ENCODE measurements at regions not wholly inside any gene's neighbourhood (a gene's known extent, or its start where the extent isn't known, plus 50 kb on each side); places are given as distances from the start of the nearest gene placed in this dataset.
"Not testable (repeated sequence)": the region's sequence is repeated elsewhere in the genome, so short reads cannot be mapped to it uniquely, and the experiment has no call there.

- DNase-seq (no peak), ATAC-seq (no peak)
These were observed 96.9 kb upstream of the RMP24 start for GRCh38 chr18:35875566-35875965.

DNA sequence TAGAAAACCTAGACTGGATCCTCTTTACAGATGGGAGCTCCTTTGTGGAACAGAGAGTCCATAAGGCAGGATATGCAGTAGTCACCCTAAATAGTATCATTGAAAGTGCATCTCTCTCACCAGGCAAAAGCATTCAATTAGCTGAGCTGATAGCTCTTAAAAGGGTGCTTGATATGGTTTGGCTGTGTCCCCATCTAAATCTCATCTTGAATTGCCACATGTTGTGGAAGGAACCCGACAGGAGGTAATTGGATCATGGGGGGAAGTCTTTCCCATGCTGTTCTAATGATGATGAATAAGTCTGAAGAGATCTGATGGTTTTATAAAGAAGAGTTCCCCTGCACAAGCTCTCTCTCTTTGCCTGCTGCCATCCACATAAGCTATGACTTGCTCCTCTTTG is 96.2 kb upstream of the RMP24 start:
- ATAC-seq (no peak), DNase-seq (no peak)

GRCh38 chr18:35880788-35881455 is 91.6 kb upstream of the RMP24 start:
- ATAC-seq: no peak
- no peak for DNase-seq

GRCh38 chr18:35888329-35888728 is 84.2 kb upstream of the RMP24 start:
- DNase-seq (no peak), ATAC-seq (no peak)

GRCh38 chr18:35889677-35890076 is 82.8 kb upstream of the RMP24 start:
- DNase-seq (no peak), ATAC-seq (no peak)

GRCh38 chr18:35890323-35890722 is 82.2 kb upstream of the RMP24 start:
- no peak for ATAC-seq
- no peak for DNase-seq

DNA sequence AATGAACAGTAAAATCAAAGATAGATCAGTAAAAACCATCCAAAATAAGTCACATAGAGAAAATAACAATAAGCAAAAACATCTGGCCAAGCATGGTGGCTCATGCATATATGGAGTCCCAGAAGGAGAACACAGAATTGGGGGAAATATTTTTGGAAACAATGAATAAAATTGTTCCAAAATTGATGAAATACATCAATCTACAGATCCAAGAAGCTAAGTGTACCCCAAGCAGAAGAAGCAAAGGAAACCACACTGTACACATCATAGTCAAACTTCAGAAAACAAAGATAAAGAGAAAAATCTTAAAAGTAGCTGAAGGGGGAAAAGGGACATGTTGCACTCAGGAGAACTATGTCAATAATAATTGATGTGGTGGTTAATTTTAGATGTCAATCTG is 80.4 kb upstream of the RMP24 start:
- ATAC-seq (no peak), DNase-seq (no peak)

GRCh38 chr18:35897481-35897880 is 75.0 kb upstream of the RMP24 start:
- not testable (repeated sequence) for ATAC-seq, DNase-seq

DNA sequence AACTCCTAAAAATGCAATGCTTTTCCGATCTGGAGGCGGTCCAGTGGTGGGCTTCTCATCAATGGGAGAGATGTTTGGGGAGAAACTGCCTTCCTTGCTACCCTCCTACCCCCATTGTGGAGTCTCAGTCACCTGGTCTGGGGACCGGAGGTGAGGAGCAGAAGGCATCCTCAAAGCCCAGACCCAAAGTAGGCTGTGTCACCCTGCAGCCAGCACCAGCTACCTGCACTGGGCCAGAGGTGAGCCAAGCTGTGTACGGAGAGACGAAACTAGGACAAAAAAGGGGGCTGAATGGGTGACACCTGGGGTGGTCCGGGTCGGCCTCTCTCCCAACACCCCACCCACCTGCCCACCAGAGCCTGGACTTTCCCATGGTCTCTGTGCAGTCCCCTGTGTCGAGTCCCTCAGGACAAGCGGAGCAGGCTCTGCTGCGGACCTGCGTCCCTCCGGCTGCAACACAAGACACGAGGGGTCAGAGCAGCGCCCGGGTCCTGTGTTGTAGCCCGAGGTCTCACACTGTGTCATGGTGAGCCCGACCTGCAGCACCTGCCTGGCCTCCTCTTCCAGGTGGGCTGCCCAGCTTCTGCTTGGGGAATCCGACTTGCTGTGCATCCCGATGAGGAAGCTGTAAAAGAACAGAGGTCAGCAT is 68.0 kb upstream of the RMP24 start:
- no peak for ATAC-seq

GRCh38 chr18:35905436-35905835 is 67.0 kb upstream of the RMP24 start:
- DNase-seq (no peak), ATAC-seq (no peak)

More for the DNA sequence above, 68.0 kb upstream of the RMP24 start:
- no peak for DNase-seq

GRCh38 chr18:35906291-35906690 is 66.2 kb upstream of the RMP24 start:
- not testable (repeated sequence) for DNase-seq, ATAC-seq

GRCh38 chr18:35910327-35910726 is 62.2 kb upstream of the RMP24 start:
- DNase-seq: no peak
- ATAC-seq: no peak

DNA sequence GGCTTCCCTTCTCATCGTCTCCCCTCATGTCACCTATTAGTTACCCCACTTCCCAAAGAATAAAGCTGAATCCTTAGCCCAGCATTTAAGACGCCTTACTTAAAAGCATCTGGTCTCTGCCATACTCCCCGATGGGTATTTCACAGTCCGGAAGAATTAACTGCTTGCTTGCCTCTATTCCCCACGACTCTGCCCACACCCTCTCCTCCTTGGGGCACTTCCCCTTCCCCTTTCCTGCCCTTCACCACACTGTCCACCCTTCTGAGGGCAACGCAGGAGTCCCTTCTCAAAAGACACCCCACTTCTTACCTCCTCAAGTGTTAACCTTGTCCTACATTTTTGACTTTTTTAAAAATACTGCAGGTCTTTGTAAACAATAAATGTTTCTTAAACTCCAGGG is 60.1 kb upstream of the RMP24 start:
- ATAC-seq (no peak), DNase-seq (no peak)

GRCh38 chr18:35915056-35915455 is 57.4 kb upstream of the RMP24 start:
- DNase-seq: no peak
- ATAC-seq: no peak

DNA sequence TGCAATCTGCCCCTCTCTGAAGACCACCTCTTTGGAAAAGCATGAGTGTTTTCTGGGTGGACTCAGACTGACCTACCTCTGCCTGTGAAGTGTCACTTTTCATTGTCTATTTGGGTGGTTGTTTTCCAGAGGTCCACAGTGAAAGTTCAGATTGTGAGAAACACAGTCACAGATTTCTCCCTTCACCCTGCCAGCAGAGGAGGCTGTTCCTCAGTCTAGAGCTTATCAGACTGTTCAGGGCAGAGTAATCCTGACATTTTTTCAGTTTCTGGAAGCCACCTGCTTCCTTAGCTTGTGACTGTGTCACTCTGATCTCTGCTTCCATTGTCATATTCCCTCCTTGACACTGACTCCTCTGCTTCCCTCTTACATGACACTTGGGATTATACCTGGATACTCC is 55.4 kb upstream of the RMP24 start:
- ATAC-seq (peak; percentile 32), DNase-seq (no peak)

DNA sequence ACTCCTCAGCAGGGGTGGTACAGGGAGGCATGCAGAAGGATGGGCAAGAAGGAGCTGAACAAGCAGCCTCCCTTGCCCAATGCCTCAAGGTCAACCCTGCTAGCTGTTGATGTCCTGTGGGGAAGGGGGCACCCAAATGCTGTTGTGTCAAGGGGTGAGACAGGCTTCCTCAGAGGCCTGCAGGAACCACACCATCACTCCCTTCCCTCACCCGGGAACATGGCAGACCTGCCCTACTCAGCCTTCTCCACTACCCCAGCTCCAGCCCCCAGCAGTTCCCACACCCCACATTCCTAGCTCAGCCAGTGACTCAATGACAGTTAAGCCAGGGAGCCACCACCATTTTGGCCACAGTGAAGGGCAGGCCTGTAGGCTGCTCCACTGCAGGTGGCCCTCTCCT is 53.9 kb upstream of the RMP24 start:
- ATAC-seq: no peak
- DNase-seq: no peak

DNA sequence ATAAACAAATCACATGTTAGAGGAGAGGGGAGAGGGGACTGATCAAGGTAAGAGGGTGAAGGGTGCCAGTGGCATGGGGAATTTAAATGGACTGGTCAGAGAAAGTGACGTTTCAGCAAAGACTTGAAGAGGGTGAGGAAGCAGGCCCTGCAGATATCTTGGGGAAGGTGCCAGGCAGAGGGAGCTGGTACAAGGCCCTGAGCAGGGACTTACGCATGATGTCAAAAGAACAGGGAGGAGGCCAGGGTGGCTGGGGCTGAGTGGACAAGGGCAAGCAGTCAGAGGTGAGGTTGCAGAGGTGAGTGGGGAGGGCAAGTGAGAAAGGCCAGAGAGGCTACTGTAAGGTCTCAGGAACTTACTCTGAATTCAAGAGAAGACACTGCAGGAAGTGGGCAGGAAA is 53.3 kb upstream of the RMP24 start:
- DNase-seq (no peak), ATAC-seq (no peak)

DNA sequence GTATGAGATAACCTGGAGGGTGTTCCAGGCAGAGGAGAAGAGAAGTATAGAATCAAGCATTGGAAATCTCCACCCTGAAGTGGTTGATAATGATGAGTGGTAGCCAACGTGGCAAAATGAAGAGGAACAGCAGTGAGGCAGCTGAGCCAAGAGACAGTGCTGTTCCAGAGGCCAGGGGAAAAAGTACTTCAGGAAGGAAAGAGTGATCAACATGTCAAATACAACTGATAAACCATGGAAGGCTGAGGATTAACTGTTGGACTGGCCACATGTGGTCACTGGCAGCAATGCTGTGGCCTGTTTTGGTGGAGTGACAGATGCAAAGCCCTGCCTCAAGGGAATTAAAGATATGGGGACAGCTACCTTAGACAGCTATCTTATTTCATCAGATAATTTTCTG is 51.9 kb upstream of the RMP24 start:
- DNase-seq: no peak

More for the DNA sequence above, 51.9 kb upstream of the RMP24 start:
- ATAC-seq: no peak

All from stimulated activated naive CD8-positive, alpha-beta T cell treated with anti-CD3 and anti-CD28 coated beads, Interleukin-15, Interleukin-2, amounts not matched to agents 100 U/mL and 50 U/mL, for 24 hours (primary cell).